ENCODE measurements at regions not wholly inside any gene's neighbourhood (a gene's known extent, or its start where the extent isn't known, plus 50 kb on each side); places are given as distances from the start of the nearest gene placed in this dataset.

DNA sequence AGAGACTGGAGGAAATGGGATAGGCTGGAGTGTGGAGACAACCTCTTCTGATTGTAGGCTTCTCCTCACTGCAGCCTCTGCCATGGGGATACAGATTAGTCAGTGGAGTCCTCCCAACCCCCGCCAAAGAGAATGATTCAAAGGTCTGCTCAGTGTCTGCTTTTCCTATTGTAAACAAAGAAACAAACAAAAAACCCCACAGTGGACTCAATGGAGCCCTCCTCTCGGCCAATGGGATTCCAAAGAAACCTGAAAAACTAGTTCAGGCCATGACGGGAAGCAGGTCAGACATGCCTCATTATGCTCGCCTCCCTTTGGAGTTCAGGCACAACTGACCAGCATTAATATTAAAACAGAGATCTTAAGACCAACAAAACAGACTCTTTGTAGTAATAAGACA is 85.8 kb downstream of the SEC61B start:
- no peaks in the 10 kb centered on the region for H3K4me1 Mint-ChIP-seq
- H3K27me3 Mint-ChIP-seq: no peaks in the 10 kb centered on the region
- POLR2A ChIA-PET: no interaction called here
- no peak overlapping the region for H3K4me3 Mint-ChIP-seq
- no peak overlapping the region for H3K27ac Mint-ChIP-seq
- intact Hi-C loops (cut with micrococcal nuclease): no loop called here
- CTCF ChIA-PET: no interaction called here
- ATAC-seq (ENCODE audit: low read depth) (no peak), DNase-seq (no peak)
- no peaks in the 10 kb centered on the region for H3K36me3 Mint-ChIP-seq (ENCODE audit: low read depth)
- TF ChIP-seq CTCF (IDR thresholded peaks at IDR 0.05): no peak
- H3K9me3 Mint-ChIP-seq: no peaks in the 10 kb centered on the region

GRCh38 chr9:99309141-99309939 is 87.3 kb downstream of the SEC61B start:
- intact Hi-C loops (cut with micrococcal nuclease): no loop called here
- no peak for ATAC-seq (ENCODE audit: low read depth)
- POLR2A ChIA-PET: no interaction called here
- DNase-seq: no peak
- no peaks in the 10 kb centered on the region for H3K9me3 Mint-ChIP-seq
- no peak overlapping the region for H3K27ac Mint-ChIP-seq
- no peak for TF ChIP-seq CTCF (IDR thresholded peaks at IDR 0.05)
- no peak overlapping the region for H3K4me3 Mint-ChIP-seq
- no peaks in the 10 kb centered on the region for H3K27me3 Mint-ChIP-seq
- no peaks in the 10 kb centered on the region for H3K4me1 Mint-ChIP-seq
- no peaks in the 10 kb centered on the region for H3K36me3 Mint-ChIP-seq (ENCODE audit: low read depth)
- CTCF ChIA-PET: no interaction called here

GRCh38 chr9:99312736-99313135 is 90.7 kb downstream of the SEC61B start:
- POLR2A ChIA-PET: no interaction called here
- no peaks in the 10 kb centered on the region for H3K9me3 Mint-ChIP-seq
- no peak overlapping the region for H3K27ac Mint-ChIP-seq

GRCh38 chr9:99319048-99319447 is 97.0 kb downstream of the SEC61B start:
- intact Hi-C loops (cut with micrococcal nuclease): no loop called here
- Mint-ChIP-seq H3K27ac (no peak overlapping the region), H3K36me3 (ENCODE audit: low read depth) (no peaks in the 10 kb centered on the region), H3K27me3 (peaks cover 17% of the 10 kb centered on the region), H3K4me1 (no peaks in the 10 kb centered on the region), H3K4me3 (no peak overlapping the region), H3K9me3 (no peaks in the 10 kb centered on the region)
- no peak for DNase-seq
- no peak for TF ChIP-seq CTCF (IDR thresholded peaks at IDR 0.05)
- ATAC-seq (ENCODE audit: low read depth): no peak
- POLR2A ChIA-PET: no interaction called here
- CTCF ChIA-PET: no interaction called here

More at GRCh38 chr9:99312736-99313135, 90.7 kb downstream of the SEC61B start:
- H3K27me3 Mint-ChIP-seq: peaks cover 6% of the 10 kb centered on the region
- DNase-seq (no peak), ATAC-seq (ENCODE audit: low read depth) (no peak)
- intact Hi-C loops (cut with micrococcal nuclease): no loop called here
- no peak for TF ChIP-seq CTCF (IDR thresholded peaks at IDR 0.05)
- H3K36me3 Mint-ChIP-seq (ENCODE audit: low read depth): no peaks in the 10 kb centered on the region
- H3K4me1 Mint-ChIP-seq: no peaks in the 10 kb centered on the region
- no peak overlapping the region for H3K4me3 Mint-ChIP-seq
- CTCF ChIA-PET: no interaction called here

DNA sequence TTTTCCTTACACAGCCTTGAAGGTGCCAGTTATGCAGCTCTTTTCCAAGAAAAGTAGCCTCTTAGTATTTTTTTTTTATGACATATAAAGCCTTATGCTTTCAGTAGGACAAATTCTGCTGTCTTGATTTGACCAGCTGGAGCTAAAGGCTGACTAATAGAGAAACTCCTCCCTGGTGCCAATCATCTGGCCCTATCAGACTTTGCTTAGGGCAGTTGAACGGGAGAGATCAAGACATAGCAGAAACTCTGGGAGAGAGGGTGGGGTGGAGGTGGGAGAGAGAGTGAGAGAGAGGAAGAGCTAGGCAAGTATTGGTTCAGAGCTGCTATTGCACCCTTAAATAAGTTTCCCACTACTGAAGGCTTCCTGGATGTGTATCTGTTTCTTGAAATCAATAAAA is 100.2 kb downstream of the SEC61B start:
- DNase-seq (no peak), ATAC-seq (ENCODE audit: low read depth) (no peak)
- peaks cover 15% of the 10 kb centered on the region for H3K27me3 Mint-ChIP-seq
- H3K4me3 Mint-ChIP-seq: no peak overlapping the region
- TF ChIP-seq CTCF (IDR thresholded peaks at IDR 0.05): no peak
- intact Hi-C loops (cut with micrococcal nuclease): no loop called here
- no peak overlapping the region for H3K27ac Mint-ChIP-seq
- H3K36me3 Mint-ChIP-seq (ENCODE audit: low read depth): no peaks in the 10 kb centered on the region
- peaks cover 18% of the 10 kb centered on the region for H3K4me1 Mint-ChIP-seq
- H3K9me3 Mint-ChIP-seq: no peaks in the 10 kb centered on the region
- POLR2A ChIA-PET: no interaction called here
- CTCF ChIA-PET: no interaction called here

Measured in activated B cell treated with CpG ODN at 0.5 μM for 24 hours (primary cell).